HepG2 (cell line): ENCODE measurements at regions not wholly inside any gene's neighbourhood (a gene's known extent, or its start where the extent isn't known, plus 50 kb on each side); places are given as distances from the start of the nearest gene placed in this dataset.

Source experiments
- ATAC-seq: fragments of 200-7000 bp; cut with Tn5 transposase; 3 replicates; pipeline ENCODE4 v1.9.1; 2020; ENCODE audit warnings: mild to moderate bottlenecking, moderate library complexity
- BruUV-seq: library from RNA; stranded (reverse); fragments of 400-500 nt; replicated peaks from 2 replicates; lab custom pipeline; 2021; lab: Mats Ljungman, UMichigan
- CTCF ChIA-PET: fragments of 300-600 bp; formaldehyde crosslinking; extraction: SDS; loops from one replicate; lab custom pipeline; 2021; ENCODE audit warnings: low total read pairs, inconsistent platforms, low intra/inter-chr PET ratio; lab: Yijun Ruan, JAX
- POLR2A ChIA-PET: fragments of 350-600 bp; sonication (Branson Sonifier 250); formaldehyde crosslinking; loops from one replicate; lab custom pipeline; 2020; ENCODE audit warnings: antibody characterized with exemption, inconsistent platforms; lab: Yijun Ruan, JAX
- DNase-seq: peaks from one replicate; pipeline ENCODE4 v3.0.0-alpha.2; 2015; ENCODE audit warnings: low spot score
- FAIRE-seq: peaks from 3 replicates; lab custom pipeline; 2011; peaks lifted over from hg19 to GRCh38; lab: Jason Lieb, UNC
- H2AFZ ChIP-seq: one replicate; pipeline ENCODE4 v1.6.1; 2011; ENCODE audit warnings: low read length, inconsistent platforms
- H3K27ac ChIP-seq: fragments of 300-600 bp; 3 replicates; pipeline ENCODE4 v1.8.0; 2011; ENCODE audit warnings: mixed run types, mild to moderate bottlenecking, mixed read lengths, low read length, inconsistent platforms; ENCODE audit not compliant: insufficient read depth; ENCODE audit errors: extremely low read length
- H3K27me3 ChIP-seq, 2 experiments: fragments of 200-600 bp in 1 of 2; 2 replicates in 1 of 2; 3 replicates in 1 of 2; pipeline versions ENCODE4 v1.6.0 to v1.8.0; 2011; ENCODE audit warnings: low read length in 2 of 2, mild to moderate bottlenecking in 2 of 2, moderate library complexity in 2 of 2, inconsistent platforms in 1 of 2; ENCODE audit not compliant: insufficient read depth in 2 of 2, control insufficient read depth in 1 of 2
- H3K36me3 ChIP-seq, 2 experiments: fragments of 200-600 bp in 1 of 2; replicated peaks in 1 of 2; 2 replicates in 1 of 2; 3 replicates in 1 of 2; pipeline versions ENCODE4 v1.5.1 to v1.8.0; 2011; ENCODE audit warnings: low read length in 2 of 2, inconsistent platforms in 1 of 2; ENCODE audit not compliant: insufficient read depth in 2 of 2, control insufficient read depth in 1 of 2
- H3K4me1 ChIP-seq: 2 replicates; pipeline ENCODE4 v1.5.1; 2012; ENCODE audit warnings: low read length, inconsistent platforms; ENCODE audit not compliant: insufficient read depth
- H3K4me2 ChIP-seq: 2 replicates; pipeline ENCODE4 v1.6.0; 2011; ENCODE audit warnings: low read depth, low read length, inconsistent platforms
- H3K4me3 ChIP-seq, 3 experiments: fragments of 200-600 bp in 1 of 3; sonication (generic), shearing (Covaris generic) in 1 of 3; replicated peaks in 1 of 3; 2 replicates each; pipeline ENCODE4 v1.5.1; 2011 to 2016; ENCODE audit warnings: low read length in 3 of 3, inconsistent platforms in 2 of 3, low read depth in 2 of 3, mild to moderate bottlenecking in 2 of 3, control low read depth in 1 of 3, mixed read lengths in 1 of 3; ENCODE audit not compliant: insufficient read depth in 1 of 3
- H3K79me2 ChIP-seq: one replicate; pipeline ENCODE4 v1.6.1; 2011; ENCODE audit warnings: low read length, inconsistent platforms; ENCODE audit not compliant: insufficient read depth
- H3K9ac ChIP-seq: 2 replicates; pipeline ENCODE4 v1.6.0; 2011; ENCODE audit warnings: mild to moderate bottlenecking, low read depth, low read length, inconsistent platforms; ENCODE audit not compliant: insufficient read depth
- H3K9me3 ChIP-seq: 2 replicates; pipeline ENCODE4 v1.5.1; 2012; ENCODE audit warnings: mild to moderate bottlenecking, low read length
- H4K20me1 ChIP-seq: 2 replicates; pipeline ENCODE4 v1.6.0; 2011; ENCODE audit warnings: inconsistent platforms, mild to moderate bottlenecking, low read length, moderate library complexity; ENCODE audit not compliant: insufficient read depth
- KLF12 ChIP-seq: sonication (generic); formaldehyde crosslinking; IDR thresholded peaks from 2 replicates; pipeline ENCODE4 v1.4.0; 2020; ENCODE audit warnings: missing genetic modification reagents, borderline replicate concordance
- NFYC ChIP-seq: IDR thresholded peaks from 2 replicates; pipeline ENCODE4 v1.6.1; 2016; ENCODE audit warnings: missing genetic modification reagents, missing compliant biosample characterization
- PATZ1 ChIP-seq: sonication (generic); formaldehyde crosslinking; IDR thresholded peaks from 2 replicates; pipeline ENCODE4 v1.4.0; 2020; ENCODE audit warnings: missing genetic modification reagents
- REPIN1 ChIP-seq: sonication (generic); formaldehyde crosslinking; IDR thresholded peaks from 2 replicates; pipeline ENCODE4 v1.8.0; 2022; ENCODE audit warnings: missing genetic modification reagents, low read depth, mild to moderate bottlenecking, borderline replicate concordance
- ZMAT3 ChIP-seq: sonication (generic); formaldehyde crosslinking; conservative IDR thresholded peaks from 2 replicates; pipeline ENCODE4 v1.7.0; 2021; ENCODE audit warnings: missing genetic modification reagents
- WGBS: methylation state at CpG from one replicate; pipeline ENCODE4 v1.1.6; 2017; ENCODE audit warnings: low lambda C conversion rate; 5-methylcytosine and 5-hydroxymethylcytosine counted together
- in situ Hi-C: cut with HindIII; loops from 2 replicates; pipeline ENCODE4 v1.10.0; 2017; ENCODE audit warnings: low pct_unique_long_range_greater_than_20kb; ENCODE audit not compliant: extremely low pct_ligation_motif_present
- intact Hi-C: fragments of 100-400 bp; cut with micrococcal nuclease; formaldehyde crosslinking; loops from one replicate; pipeline ENCODE4 v1.10.0; 2022; ENCODE audit not compliant: unreplicated experiment
- TF ChIP-seq, protein P1 (sequence below), 2 experiments: fragments of 450-650 bp in 1 of 2; sonication (generic) in 1 of 2; formaldehyde crosslinking in 1 of 2; IDR thresholded peaks; 2 replicates each; pipeline versions ENCODE4 v1.6.1 to v1.8.0; 2016 to 2022; ENCODE audit warnings: antibody characterized with exemption in 1 of 2, mild to moderate bottlenecking in 1 of 2, missing genetic modification reagents in 1 of 2
- TF ChIP-seq, protein P2 (sequence below): sonication (generic); formaldehyde crosslinking; IDR thresholded peaks from 2 replicates; pipeline ENCODE4 v1.8.0; 2022; ENCODE audit warnings: low read depth, missing genetic modification reagents

DNA sequence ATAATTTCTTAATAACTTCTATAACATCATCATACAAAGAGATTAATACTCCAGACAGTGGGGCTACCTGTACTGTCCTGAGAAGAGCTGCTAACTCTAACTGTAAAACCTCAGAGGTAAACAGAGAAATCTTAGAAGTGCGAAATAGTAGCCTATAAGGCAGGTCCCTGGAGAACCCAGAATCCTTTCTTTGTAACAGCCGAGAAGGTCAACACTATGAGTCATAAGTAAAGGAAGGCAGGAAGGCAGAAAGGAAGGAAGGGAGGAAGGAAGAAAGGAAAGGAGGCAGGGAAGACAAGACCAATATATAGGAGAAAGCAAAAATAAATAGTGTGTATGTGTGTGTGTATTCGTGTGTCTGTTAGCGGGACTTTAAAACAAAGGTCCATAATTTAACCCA is 540.6 kb downstream of the ZWINT start:
- ATAC-seq: no peak
- in situ Hi-C loops: no loop called here
- H2AFZ ChIP-seq: no peak overlapping the region

More for the DNA sequence above, 540.6 kb downstream of the ZWINT start:
- 9% methylated on average over 4 of the region's 4 CpGs for WGBS
- H3K27me3 ChIP-seq: no peaks in the 10 kb centered on the region
- no TSS peak for BruUV-seq
- no peak overlapping the region for H3K27ac ChIP-seq
- no peak overlapping the region for H3K9ac ChIP-seq
- H3K4me3 ChIP-seq: no peak overlapping the region
- no peaks in the 10 kb centered on the region for H3K36me3 ChIP-seq
- intact Hi-C loops: no loop called here
- H4K20me1 ChIP-seq: no peaks in the 10 kb centered on the region
- ChIA-PET POLR2A (no interaction called here), CTCF (no interaction called here)
- H3K4me2 ChIP-seq: no peak overlapping the region
- H3K9me3 ChIP-seq: no peaks in the 10 kb centered on the region
- no peaks in the 10 kb centered on the region for H3K4me1 ChIP-seq
- DNase-seq (no peak), FAIRE-seq (no peak)
- TF ChIP-seq KLF12: no peak
- TF ChIP-seq, protein P1, sequence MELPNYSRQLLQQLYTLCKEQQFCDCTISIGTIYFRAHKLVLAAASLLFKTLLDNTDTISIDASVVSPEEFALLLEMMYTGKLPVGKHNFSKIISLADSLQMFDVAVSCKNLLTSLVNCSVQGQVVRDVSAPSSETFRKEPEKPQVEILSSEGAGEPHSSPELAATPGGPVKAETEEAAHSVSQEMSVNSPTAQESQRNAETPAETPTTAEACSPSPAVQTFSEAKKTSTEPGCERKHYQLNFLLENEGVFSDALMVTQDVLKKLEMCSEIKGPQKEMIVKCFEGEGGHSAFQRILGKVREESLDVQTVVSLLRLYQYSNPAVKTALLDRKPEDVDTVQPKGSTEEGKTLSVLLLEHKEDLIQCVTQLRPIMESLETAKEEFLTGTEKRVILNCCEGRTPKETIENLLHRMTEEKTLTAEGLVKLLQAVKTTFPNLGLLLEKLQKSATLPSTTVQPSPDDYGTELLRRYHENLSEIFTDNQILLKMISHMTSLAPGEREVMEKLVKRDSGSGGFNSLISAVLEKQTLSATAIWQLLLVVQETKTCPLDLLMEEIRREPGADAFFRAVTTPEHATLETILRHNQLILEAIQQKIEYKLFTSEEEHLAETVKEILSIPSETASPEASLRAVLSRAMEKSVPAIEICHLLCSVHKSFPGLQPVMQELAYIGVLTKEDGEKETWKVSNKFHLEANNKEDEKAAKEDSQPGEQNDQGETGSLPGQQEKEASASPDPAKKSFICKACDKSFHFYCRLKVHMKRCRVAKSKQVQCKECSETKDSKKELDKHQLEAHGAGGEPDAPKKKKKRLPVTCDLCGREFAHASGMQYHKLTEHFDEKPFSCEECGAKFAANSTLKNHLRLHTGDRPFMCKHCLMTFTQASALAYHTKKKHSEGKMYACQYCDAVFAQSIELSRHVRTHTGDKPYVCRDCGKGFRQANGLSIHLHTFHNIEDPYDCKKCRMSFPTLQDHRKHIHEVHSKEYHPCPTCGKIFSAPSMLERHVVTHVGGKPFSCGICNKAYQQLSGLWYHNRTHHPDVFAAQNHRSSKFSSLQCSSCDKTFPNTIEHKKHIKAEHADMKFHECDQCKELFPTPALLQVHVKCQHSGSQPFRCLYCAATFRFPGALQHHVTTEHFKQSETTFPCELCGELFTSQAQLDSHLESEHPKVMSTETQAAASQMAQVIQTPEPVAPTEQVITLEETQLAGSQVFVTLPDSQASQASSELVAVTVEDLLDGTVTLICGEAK (IDR thresholded peaks at IDR 0.05): no peak
- TF ChIP-seq, protein P1 (CRISPR knock-in tag; IDR thresholded peaks at IDR 0.05): no peak
- no peak for TF ChIP-seq REPIN1 (CRISPR knock-in tag)
- TF ChIP-seq NFYC (CRISPR knock-in tag): no peak
- TF ChIP-seq, protein P2, sequence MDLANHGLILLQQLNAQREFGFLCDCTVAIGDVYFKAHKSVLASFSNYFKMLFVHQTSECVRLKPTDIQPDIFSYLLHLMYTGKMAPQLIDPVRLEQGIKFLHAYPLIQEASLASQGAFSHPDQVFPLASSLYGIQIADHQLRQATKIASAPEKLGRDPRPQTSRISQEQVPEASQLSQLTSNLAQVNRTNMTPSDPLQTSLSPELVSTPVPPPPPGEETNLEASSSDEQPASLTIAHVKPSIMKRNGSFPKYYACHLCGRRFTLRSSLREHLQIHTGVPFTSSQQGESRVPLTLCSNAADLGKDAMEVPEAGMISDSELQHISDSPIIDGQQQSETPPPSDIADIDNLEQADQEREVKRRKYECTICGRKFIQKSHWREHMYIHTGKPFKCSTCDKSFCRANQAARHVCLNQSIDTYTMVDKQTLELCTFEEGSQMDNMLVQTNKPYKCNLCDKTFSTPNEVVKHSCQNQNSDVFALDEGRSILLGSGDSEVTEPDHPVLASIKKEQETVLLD (CRISPR knock-in tag): no peak
- TF ChIP-seq ZMAT3 (CRISPR knock-in tag): no peak
- no peak for TF ChIP-seq PATZ1 (CRISPR knock-in tag)
- H3K79me2 ChIP-seq: no peaks in the 10 kb centered on the region
